ENCODE measurements at regions not wholly inside any gene's neighbourhood (a gene's known extent, or its start where the extent isn't known, plus 50 kb on each side); places are given as distances from the start of the nearest gene placed in this dataset.

DNA sequence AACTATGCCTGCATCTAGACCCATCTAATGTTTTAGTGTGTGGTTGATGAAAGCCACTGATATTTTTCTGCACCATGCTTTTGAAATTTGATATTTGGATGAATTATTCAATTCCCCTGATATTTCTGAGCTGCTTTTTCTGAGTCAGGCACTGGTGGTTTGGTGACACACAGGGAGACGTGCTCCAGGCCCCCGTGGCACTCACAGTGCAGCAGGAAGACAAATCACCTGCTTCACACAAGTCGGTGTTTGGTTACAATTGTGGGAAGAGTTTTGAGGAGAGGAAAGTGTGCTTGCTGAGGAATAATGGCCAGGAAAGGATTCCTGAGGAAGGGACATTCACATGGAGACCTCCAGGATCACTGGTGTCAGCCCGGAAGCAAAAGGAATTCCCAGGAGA lies 179.7 kb downstream of the ACKR3 start:
- no peak for DNase-seq

DNA sequence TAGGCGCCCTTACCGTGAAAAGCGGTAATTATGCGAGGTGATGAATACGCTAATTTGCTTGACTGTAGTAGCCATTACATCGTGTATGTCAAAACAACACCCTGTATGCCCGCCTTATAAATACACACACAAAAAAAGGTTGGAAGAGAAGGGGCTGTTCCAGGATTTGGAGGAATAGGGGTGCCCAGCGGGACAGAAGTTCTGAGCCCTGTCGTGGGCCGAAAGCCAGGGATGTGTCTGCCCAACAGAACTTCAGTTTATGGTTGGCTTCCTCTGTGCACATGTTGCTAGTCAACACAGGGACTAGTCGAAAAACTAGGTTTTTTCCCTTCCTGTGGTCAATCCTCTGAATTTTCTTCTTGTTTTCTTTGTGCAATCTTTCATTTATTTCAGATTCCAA lies 182.5 kb downstream of the ACKR3 start:
- peak; percentile 20 to 57 for DNase-seq

DNA sequence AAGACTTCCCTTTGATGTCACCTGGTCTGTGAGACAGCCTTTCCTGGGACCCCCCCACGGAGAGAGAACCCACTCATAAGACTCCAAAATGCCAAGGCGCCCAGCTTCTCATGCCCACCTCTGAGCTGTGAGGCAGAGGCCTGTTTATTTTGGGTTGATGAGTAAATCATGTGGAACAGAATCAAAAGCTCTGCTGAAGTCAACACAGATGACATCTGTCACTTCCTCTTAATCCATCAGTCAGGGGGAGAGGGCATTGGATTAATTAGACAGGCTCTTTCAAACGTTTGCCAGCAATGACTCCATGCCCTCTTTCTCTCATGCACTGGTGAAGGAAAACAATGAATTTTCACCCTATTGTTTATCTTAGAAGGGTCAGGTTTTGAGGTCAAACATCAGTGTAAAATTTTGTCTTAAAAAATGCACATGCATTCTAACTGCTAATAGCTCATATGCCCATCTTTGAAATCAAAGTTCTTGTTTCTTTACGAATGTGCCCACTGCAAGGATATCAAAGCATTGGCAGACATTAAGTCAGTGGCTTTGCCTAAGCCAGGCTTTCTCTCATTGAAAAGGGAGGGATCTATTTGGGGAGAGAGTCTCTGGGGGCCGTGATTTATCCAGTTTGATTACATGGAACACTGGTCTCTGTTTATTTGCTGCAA lies 184.1 kb downstream of the ACKR3 start:
- DNase-seq = peak; percentile 73 to 88

DNA sequence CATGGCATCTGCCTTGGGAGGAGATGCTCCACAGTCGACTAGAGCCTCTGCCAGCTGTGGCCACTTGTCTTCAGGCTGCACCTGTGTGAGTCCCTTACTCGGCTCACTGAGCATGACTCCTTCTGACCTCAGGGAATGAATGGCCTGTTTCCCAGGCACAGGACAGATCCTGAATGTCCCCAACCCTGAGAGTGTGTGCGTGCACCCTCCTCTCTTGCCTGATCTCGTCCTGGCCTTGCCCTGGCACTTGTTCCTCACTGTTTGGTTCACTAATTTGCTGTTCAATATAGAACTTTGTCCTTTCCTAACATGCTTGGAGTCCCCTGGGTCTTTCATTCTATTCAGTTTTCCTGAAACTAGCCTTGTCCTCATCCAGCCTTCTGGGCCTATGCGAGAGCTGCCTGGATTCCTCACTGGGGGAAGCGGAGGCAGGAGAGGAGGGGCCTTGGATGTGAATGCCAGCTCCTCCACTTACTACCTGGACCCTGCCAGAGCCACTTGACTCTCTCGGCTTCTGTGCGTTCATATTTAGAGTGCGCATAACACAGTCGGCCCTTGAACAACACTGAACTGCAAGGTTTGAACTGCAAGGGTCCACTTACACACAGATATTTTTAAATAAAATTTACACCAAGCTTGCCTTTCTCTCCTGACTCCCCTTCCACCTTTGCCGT lies 184.8 kb downstream of the ACKR3 start:
- no peak for DNase-seq

DNA sequence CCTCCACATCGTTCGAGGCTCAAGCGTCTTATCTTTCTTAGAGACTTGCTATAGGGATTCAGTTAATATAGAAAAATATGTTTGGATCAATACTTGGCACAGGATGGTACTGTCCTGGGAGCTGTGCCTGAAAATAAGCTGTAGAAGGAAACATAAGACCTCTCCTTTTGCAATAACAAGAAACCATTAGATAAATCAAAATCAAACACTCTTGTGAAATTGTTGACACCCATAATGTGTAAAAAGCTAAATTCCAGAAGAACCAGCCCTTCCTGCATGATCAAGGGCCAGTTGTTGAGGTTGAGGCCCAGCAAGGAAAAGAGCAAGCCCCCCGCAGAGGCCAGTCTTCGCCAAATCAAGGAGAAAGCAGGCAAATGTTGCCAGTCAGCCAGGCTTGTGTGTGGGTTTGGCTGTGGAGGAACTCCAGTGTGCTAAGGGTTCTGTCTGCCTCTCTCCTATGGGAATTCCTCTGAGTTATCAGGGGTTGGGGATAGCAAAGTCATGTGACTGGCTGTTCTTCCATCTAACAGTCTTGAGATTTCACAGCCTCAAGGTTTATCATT lies 185.7 kb downstream of the ACKR3 start:
- peak in 1 of 2 experiments; percentile 46 for DNase-seq

DNA sequence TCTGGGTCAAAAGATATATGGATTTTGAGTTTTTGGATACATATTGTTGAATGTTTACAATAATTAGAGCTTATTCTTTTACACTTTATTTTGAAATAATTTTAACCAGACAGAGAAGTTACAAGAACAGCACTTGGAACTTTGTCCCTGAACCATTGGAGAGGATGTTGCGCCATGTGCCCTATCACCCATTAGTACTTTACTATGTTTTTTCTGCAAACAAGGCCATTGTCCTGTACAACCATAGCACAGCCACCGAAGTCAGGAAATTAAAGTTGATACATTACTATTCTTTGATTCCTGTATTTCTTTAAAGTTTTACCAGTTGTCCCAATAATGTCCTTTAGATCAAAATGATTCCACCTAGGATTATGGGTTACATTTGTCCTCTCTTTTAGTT lies 188.8 kb downstream of the ACKR3 start:
- DNase-seq = no peak

DNA sequence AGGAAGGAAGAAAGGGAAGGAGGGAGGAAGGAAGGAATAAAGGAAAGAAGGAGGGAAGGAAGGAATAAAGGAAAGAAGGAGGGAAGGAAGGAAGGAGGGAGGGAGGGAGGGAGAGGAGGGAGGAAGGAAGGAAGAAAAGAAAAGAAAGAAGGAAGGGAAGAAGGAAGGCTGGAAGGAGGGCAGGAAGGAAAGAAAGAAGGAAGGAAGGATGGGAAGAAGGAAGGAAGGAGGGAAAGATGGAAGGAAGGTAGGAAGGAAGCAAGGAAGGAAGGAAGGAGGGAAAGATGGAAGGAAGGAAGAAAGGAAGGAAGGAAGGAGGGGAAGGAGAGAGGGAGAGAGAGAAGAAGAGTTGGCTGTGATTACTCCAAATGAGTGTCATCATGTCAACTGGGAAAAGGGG lies 190.6 kb downstream of the ACKR3 start:
- no peak for DNase-seq

DNA sequence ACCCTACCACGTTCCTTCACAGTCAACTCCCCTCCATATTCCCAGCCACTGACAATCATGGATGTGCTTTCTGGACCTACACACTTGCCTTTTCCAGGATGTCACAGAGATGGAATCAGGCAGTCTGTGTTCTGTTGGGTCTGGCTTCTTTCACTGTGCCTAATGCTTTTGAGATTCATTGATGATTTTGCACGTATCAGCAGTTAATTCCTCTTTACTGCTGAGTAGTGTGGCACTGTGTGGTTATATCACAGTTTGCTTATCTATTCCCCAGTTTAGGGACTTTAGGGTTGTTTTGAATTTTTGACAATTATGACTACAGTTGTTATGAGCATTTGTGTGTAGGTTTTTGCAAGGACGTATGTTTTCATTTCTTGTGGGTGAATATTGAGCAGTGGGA lies 191.7 kb downstream of the ACKR3 start:
- DNase-seq = no peak

DNA sequence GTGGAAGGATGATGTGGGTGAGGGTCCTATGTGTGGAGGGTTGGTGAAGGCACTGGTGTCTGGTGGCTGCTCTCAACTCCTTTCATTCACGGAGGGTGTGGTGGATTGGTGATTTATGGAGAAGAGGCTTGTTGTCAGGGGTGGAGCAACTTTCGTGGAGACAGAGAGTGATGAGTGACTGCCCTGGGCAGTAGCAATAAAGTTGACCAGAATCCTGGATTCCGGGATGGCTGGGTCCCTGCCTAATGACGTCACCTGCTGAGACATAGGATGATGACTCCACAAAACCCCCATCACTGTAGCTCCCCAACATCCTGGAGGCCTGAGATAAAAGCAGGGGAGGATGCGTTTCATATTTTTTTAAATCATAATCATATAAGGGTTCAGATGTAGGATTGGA lies 193.0 kb downstream of the ACKR3 start:
- no peak for DNase-seq

DNA sequence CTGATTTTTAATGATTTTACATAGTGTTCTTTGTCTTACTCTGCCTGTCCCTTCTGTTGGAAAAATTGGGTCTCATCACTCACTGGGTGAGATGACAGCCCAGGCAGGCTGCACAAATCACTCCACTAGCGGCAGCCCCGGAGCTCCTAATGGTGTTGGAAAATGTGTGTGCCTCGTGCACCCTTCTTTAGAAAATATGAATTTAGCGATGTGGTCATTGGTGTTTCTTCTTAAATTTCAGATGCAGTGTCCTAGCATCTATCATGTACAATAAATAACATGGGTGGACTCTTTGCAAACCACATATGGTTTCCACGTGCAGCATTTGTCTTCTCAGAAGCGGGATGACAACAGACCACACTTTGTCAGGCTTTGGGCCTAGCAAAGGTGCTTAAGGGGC lies 194.2 kb downstream of the ACKR3 start:
- DNase-seq = no peak

DNA sequence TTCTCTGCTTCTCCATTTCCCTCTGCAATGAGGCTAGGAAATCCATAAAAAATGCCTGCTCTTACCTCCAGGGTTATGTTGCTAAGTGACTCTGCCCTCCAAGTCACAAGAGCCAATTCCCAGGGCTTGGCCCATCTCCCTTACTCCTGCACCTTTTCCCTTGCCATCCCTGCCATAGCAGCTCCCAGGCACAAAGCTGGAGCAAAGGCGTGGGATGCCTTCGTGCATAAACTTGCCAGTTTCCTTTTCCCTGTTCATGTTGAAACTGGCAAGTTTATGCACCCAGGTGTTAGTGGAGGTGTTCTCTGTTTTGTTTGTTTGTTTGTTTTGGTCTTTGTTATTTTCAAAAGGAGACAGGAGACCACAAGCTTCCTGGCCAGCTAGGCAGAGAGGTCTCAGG lies 195.1 kb downstream of the ACKR3 start:
- no peak for DNase-seq

DNA sequence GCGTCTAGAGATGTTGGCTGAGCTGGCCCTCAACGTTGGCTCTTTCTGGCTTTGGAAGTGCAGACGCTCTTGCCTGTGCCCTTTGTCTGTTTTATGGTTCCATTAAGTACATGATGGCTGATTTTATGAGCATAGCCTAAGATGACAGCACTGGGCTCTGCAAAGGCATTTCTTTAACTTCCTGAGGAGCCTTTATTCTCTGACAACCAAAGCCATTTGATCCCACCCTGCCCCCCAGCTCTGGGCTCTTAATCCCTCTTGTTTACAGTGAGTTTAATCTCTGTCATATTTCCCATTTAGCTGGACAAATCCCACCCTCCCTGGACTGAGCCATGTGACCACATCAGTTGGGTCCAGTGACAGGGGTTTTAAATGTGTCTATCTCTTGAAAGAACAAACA lies 195.9 kb downstream of the ACKR3 start:
- DNase-seq = no peak

DNA sequence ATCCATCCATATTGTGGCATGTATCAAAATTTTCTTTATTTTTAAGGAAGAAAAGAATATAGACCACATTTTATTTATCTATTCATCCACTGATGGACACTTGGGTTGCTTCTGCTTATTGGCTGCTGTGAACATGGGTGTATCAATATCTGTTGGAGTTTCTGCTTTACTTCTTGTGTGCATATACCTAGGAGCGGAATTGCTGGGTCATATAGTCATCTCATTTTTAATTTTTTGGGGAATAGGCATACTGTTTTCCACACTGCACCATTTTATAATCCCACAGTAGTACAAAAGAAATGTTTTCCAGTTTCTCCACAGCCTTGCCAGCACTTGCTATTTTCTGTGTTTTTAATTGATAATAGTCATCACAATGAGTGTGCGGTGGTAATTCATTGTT lies 197.2 kb downstream of the ACKR3 start:
- DNase-seq = no peak

DNA sequence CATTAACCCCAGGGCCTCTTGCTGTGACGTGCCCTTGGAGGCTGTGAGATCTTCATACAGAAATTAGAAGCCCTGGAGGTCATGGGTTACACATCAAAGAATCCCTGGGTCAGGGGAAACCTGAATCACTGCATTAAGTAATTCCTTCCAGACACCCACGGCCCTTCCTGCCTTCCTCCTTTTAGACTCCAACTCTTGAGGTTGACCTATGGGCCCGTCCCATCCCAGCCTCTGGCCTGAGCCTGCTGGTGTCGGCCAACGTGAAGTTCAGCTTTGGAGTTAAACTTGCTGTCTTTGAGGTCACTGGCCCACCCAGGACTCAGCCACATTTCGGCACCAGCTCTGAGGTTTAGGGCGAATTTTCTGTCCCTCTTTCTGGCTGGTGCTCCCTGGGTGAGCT lies 198.3 kb downstream of the ACKR3 start:
- DNase-seq = no peak

DNA sequence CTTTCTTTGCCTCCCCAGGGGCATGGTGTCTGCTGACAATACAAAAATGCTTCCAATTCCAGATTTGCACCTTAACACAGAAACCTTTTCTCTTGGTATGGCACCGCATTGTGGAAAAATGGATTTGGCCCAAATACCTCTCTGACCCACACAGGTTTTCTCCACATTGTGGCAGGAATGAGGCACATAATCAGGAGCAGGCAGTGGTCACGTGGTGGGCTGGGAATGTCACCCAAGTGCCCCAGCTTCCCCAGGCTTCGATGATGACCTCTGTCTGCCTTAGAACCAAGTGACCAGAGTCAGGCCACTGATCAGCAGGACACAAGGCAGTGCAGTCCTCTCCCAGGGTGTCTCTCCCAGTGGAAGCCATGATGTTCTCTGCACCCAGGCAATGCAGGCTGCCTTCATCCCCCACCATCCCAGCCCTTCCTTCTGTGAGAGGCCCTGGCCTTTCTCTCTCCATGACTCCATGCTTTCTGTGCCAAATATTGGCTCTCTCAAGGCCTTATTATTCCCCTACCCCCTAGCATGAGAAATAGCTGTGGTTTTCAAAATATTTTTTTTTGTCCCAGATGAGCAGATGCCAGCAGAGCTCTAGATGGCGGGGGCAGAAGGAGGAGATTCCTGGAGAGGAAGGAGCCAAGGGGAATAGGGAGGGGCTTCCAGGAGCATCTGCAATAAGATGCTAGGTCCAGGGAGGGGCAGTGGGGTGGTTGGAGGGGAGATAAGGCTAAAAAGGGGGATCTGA lies 198.9 kb downstream of the ACKR3 start:
- no peak for DNase-seq

DNA sequence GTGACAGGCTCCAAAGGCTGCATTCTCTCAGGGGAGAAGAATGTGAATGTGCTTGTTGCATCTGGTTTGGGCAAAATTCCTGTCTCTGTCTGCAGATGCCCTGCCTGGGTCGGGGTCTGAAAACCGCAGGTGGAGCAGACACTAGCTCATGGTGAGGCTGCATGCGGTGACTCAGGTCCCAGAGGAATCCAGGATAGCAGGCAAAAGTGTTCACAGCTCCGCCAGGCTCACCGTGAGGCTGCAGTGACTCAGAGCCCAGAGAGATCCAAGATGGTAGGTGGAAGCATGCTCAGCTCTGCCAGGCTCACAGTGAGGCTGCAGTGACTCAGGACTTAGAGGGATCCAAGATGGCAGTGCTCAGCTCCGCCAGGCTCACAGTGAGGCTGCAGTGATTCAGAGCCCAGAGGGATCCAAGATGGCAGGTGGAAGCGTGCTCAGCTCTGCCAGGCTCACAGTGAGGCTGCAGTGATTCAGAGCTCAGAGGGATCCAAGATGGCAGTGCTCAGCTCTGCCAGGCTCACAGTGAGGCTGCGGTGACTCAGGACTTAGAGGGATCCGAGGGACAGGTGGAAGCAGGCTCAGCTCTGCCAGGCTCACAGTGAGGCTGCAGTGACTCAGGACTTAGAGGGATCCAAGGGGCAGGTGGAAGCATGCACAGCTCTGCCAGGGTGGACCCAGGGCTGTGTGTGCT lies 200.5 kb downstream of the ACKR3 start:
- DNase-seq = peak in 1 of 2 experiments; percentile 28

DNA sequence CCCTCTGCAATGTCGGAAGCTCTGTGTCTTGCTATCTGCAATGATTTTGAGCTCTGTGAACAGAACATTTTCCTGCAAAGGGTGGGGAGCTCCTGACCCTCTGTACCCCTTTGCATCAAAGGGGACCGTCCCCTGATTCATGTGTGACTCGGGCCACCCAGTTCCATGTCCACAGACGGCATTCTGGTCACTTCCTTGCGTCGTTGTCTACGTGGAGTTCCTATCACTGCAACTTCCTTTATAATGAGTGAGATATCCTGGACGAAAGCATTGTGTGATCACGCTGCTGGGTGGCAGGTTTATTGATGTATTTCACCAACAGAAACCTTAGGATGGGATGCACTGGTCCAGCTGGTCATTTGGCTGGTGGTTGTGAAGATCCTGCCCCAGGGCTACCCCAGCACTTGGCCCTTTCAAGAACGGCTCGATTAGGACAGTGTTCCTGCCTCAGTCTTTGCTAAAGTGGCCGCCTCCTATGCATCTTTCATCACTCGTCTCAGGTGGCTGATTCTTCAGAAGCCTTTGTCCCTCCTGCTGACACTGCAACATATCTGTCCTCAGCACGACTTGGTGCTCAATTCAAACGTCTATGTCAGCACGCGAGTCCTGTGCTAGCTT lies 202.7 kb downstream of the ACKR3 start:
- no peak for DNase-seq

DNA sequence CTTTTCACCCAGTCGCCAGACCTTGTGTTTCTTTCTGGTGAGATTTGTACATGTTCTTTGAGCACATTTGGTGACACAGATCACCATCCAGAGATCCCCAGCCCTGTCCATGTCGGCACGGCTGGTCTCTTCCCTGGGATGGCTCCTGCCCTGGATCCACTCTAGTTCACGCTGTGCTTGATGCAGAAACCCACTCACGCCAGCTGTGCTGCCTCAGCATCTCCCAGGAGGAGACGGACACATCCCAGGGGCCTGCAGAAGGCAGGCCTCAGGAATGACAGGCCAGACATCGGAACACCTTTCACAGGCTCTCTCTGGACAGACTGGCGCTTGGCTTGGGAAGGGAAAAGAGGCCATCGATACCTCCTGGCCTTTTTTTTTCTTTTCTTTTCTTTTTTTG lies 203.6 kb downstream of the ACKR3 start:
- no peak for DNase-seq

DNA sequence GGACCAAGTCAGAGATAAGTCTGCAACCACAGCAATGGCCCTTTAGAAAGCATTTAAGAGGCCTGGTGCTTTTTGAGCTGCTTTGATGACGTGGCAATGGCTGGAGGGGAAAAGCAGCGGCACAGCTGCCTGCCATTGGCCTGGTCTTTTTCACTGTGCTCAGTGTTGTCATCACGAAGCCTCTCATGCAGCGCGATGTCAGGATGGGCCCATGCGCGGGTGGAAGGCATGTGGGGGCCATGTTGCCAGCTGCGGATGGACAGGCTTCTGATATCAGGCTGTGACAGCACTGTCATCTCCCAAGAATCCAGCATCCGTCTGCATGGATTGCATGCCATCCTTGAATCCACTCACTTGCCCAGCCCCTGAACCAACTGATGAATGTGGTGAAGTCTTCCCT lies 204.5 kb downstream of the ACKR3 start:
- no peak for DNase-seq

DNA sequence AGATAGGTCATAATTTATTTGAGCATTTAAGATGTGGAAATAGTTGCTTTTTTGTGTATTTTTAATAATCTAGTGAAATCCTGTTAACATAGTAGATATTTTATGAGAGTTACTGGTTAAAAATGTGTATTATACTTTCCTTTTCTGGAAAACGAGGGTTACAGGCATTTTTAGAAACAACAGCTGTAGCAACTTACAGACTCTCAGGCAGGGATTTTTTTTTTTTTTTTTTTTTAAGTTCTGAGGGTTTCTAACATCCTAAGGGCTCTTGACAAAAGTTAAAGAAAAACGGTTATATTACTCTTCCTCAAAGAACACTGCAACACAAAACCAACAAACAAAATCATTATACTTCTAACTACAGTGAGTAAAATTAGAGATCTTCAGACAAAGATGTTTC lies 205.9 kb downstream of the ACKR3 start:
- no peak for DNase-seq

DNA sequence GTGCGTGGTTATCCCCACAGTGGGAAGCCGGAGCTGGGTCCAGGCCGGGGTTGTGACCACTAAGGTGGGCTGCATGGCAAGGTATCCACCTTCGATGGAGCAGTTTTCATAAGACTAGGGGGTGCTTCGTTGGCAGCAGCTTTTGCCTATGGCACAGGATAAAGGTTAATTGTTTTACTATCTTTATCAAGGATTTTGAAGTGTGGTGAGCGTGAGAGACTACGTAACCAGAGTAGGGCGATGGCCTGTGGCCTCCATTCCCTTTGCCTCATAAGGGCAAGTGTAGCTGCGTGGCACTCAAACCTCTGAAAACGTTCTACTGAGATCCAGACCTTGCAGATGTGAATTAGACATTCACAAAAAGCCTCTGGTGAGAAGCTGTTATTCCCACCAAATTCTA lies 206.6 kb downstream of the ACKR3 start:
- no peak for DNase-seq

DNA sequence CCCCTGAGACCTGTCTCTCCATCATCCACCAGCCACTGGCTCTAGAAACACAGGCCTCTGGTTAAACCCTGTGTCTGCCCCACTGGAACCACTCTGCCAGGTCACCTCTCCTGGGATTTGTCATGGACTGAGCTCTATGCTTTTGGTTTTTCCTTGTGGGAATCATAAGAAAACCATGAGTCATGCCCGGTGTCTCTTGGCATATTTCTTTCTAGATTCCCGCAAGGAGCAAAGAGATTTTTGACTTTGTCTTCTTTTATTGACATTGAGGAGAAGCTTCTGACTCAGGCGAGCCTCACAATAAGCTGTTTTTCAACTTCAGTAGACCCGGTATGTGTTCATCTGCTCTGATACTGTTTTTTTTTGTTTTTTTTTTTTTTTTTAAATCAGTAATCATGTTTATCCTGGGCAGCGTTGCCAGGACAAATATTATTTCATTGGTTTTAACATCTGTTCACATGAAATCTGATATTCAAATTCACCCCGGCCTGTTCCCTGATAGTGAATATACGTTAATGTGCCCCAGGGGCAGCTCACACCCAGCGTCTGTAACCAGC lies 207.1 kb downstream of the ACKR3 start:
- DNase-seq = peak in 1 of 2 experiments; percentile 54

DNA sequence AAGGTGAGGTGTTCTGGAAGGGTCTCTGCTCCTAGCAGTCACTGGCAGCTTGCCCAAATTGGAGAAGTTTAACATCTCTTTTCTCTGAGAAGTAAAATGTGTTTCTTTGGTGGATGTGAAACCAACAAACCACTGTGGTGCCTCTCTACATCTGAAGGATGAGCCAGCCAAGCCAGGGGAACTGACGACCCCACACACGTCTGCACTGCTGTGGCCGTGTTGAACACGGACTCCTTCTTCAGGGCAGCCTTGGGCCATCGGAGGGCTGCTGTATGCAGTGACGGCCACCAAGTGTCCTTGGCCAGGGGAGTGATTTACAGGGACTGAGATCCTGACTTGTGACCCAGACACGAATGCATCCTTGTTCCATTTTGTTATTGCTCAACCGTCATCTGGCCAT lies 207.8 kb downstream of the ACKR3 start:
- no peak for DNase-seq
